Activated CD4-positive, CD25-positive, alpha-beta regulatory T cell (primary cell): ENCODE measurements at regions not wholly inside any gene's neighbourhood (a gene's known extent, or its start where the extent isn't known, plus 50 kb on each side); places are given as distances from the start of the nearest gene placed in this dataset.

ENCODE experiments used
- DNase-seq, 4 experiments: peaks; one replicate each; lab custom pipeline; 2025; lab: John Stamatoyannopoulos, UW

GRCh38 chr3:41103200-41103599 lies 96.1 kb upstream of the CTNNB1 start:
- DNase-seq, result no peak

GRCh38 chr3:41104147-41104546 lies 95.2 kb upstream of the CTNNB1 start:
- DNase-seq, result no peak

GRCh38 chr3:41106691-41107090 lies 92.6 kb upstream of the CTNNB1 start:
- no peak for DNase-seq

GRCh38 chr3:41111011-41111410 lies 88.3 kb upstream of the CTNNB1 start:
- DNase-seq, result no peak

GRCh38 chr3:41112466-41112865 lies 86.8 kb upstream of the CTNNB1 start:
- DNase-seq, result no peak

GRCh38 chr3:41115069-41115468 lies 84.2 kb upstream of the CTNNB1 start:
- no peak for DNase-seq

- DNase-seq, result no peak
These were observed 82.5 kb upstream of the CTNNB1 start for GRCh38 chr3:41116851-41117250.

GRCh38 chr3:41117398-41117870 lies 81.9 kb upstream of the CTNNB1 start:
- peak; percentile 28 to 74 (median 58) for DNase-seq

GRCh38 chr3:41118461-41119390 lies 80.6 kb upstream of the CTNNB1 start:
- DNase-seq, result no peak

GRCh38 chr3:41120460-41120859 lies 78.8 kb upstream of the CTNNB1 start:
- DNase-seq, result no peak

- DNase-seq, result no peak
These were observed 74.0 kb upstream of the CTNNB1 start for GRCh38 chr3:41125258-41125657.

- no peak for DNase-seq
These were observed 72.8 kb upstream of the CTNNB1 start for GRCh38 chr3:41126472-41126871.

GRCh38 chr3:41126961-41127360 lies 72.3 kb upstream of the CTNNB1 start:
- DNase-seq, result no peak

GRCh38 chr3:41127414-41127813 lies 71.9 kb upstream of the CTNNB1 start:
- no peak for DNase-seq

GRCh38 chr3:41129731-41130130 lies 69.6 kb upstream of the CTNNB1 start:
- DNase-seq, result no peak

GRCh38 chr3:41131224-41131623 lies 68.1 kb upstream of the CTNNB1 start:
- no peak for DNase-seq

- DNase-seq, result no peak
These were observed 61.6 kb upstream of the CTNNB1 start for GRCh38 chr3:41137686-41138111.

- no peak for DNase-seq
These were observed 61.2 kb upstream of the CTNNB1 start for GRCh38 chr3:41138146-41138545.

GRCh38 chr3:41138601-41139000 lies 60.7 kb upstream of the CTNNB1 start:
- DNase-seq, result no peak

GRCh38 chr3:41140242-41140641 lies 59.1 kb upstream of the CTNNB1 start:
- DNase-seq, result no peak

- no peak for DNase-seq
These were observed 57.7 kb upstream of the CTNNB1 start for GRCh38 chr3:41141433-41142167.

GRCh38 chr3:41143421-41144031 lies 55.8 kb upstream of the CTNNB1 start:
- no peak for DNase-seq

- no peak for DNase-seq
These were observed 54.7 kb upstream of the CTNNB1 start for GRCh38 chr3:41144631-41145030.
